Loucy (cell line): ENCODE measurements at regions not wholly inside any gene's neighbourhood (a gene's known extent, or its start where the extent isn't known, plus 50 kb on each side); places are given as distances from the start of the nearest gene placed in this dataset.

Source experiments
- H2AFZ ChIP-seq: fragments of 200-600 bp; sonication (generic); 2 replicates; pipeline ENCODE4 v1.6.0; 2016; ENCODE audit warnings: antibody characterized with exemption, mild to moderate bottlenecking, low read length, moderate library complexity
- H3F3A ChIP-seq: fragments of 200-600 bp; 2 replicates; pipeline ENCODE4 v1.6.0; 2016; ENCODE audit warnings: antibody characterized with exemption, low read depth, mild to moderate bottlenecking
- H3K27me3 ChIP-seq: fragments of 200-600 bp; sonication (generic); 2 replicates; pipeline ENCODE4 v1.6.1; 2014; ENCODE audit warnings: low read length, mild to moderate bottlenecking; ENCODE audit not compliant: insufficient read depth, poor library complexity, severe bottlenecking
- H3K36me3 ChIP-seq: fragments of 200-600 bp; sonication (generic); 2 replicates; pipeline ENCODE4 v1.6.1; 2016; ENCODE audit warnings: low read length; ENCODE audit not compliant: insufficient read depth
- H3K4me1 ChIP-seq: fragments of 200-600 bp; sonication (generic); 2 replicates; pipeline ENCODE4 v1.5.1; 2014; ENCODE audit warnings: low read length, mild to moderate bottlenecking; ENCODE audit not compliant: insufficient read depth, poor library complexity, severe bottlenecking
- H3K4me2 ChIP-seq: fragments of 200-600 bp; sonication (generic); 2 replicates; pipeline ENCODE4 v1.6.0; 2014; ENCODE audit warnings: antibody characterized with exemption, low read length, low read depth, mild to moderate bottlenecking; ENCODE audit not compliant: poor library complexity, severe bottlenecking
- H3K4me3 ChIP-seq: fragments of 200-600 bp; sonication (generic); 2 replicates; pipeline ENCODE4 v1.5.1; 2014; ENCODE audit warnings: low read length, mild to moderate bottlenecking, mixed read lengths; ENCODE audit not compliant: poor library complexity, severe bottlenecking
- H3K79me2 ChIP-seq: fragments of 200-600 bp; sonication (generic); 2 replicates; pipeline ENCODE4 v1.6.1; 2014; ENCODE audit warnings: low read length; ENCODE audit not compliant: insufficient read depth
- H3K9ac ChIP-seq: fragments of 200-600 bp; sonication (generic); 2 replicates; pipeline ENCODE4 v1.6.0; 2014; ENCODE audit warnings: mild to moderate bottlenecking, low read depth, low read length, moderate library complexity; ENCODE audit not compliant: poor library complexity, severe bottlenecking
- H3K9me2 ChIP-seq: fragments of 200-600 bp; sonication (generic); replicated peaks from 2 replicates; pipeline ENCODE4 v1.6.1; 2016; ENCODE audit warnings: low read depth, low read length, mixed read lengths
- H3K9me3 ChIP-seq: fragments of 200-600 bp; sonication (generic); 2 replicates; pipeline ENCODE4 v1.6.1; 2014; ENCODE audit warnings: mild to moderate bottlenecking, antibody characterized with exemption, low read length, low read depth; ENCODE audit not compliant: insufficient read depth
- H4K20me1 ChIP-seq: fragments of 200-600 bp; sonication (generic); 2 replicates; pipeline ENCODE4 v1.6.0; 2014; ENCODE audit warnings: antibody characterized with exemption, low read length, mild to moderate bottlenecking; ENCODE audit not compliant: insufficient read depth, poor library complexity, severe bottlenecking
- CTCF ChIP-seq: fragments of 200-600 bp; sonication (generic); conservative IDR thresholded peaks from 2 replicates; pipeline ENCODE4 v1.5.1; 2014; ENCODE audit warnings: mild to moderate bottlenecking, antibody characterized with exemption, low read length
- EZH2phosphoT487 ChIP-seq: fragments of 200-600 bp; IDR thresholded peaks from 2 replicates; pipeline ENCODE4 v1.6.1; 2018; ENCODE audit warnings: antibody characterized with exemption, mild to moderate bottlenecking, moderate library complexity, borderline replicate concordance

GRCh38 chr11:92775003-92775676, 194.3 kb upstream of the MTNR1B start:
- no peak overlapping the region for H3K4me3 ChIP-seq
- no peaks in the 10 kb centered on the region for H3K9me3 ChIP-seq
- no peak for TF ChIP-seq CTCF
- no peak for TF ChIP-seq EZH2phosphoT487
- no peaks in the 10 kb centered on the region for H3F3A ChIP-seq
- no peak overlapping the region for H3K4me2 ChIP-seq
- no peaks in the 10 kb centered on the region for H3K27me3 ChIP-seq
- no peaks in the 10 kb centered on the region for H3K36me3 ChIP-seq
- H3K4me1 ChIP-seq: no peaks in the 10 kb centered on the region
- no peaks in the 10 kb centered on the region for H4K20me1 ChIP-seq
- H3K9me2 ChIP-seq: no peaks in the 10 kb centered on the region
- no peaks in the 10 kb centered on the region for H3K79me2 ChIP-seq
- H2AFZ ChIP-seq: no peak overlapping the region
- no peak overlapping the region for H3K9ac ChIP-seq

GRCh38 chr11:92776676-92777075, 192.8 kb upstream of the MTNR1B start:
- H3K9me3 ChIP-seq: no peaks in the 10 kb centered on the region
- TF ChIP-seq EZH2phosphoT487: no peak
- TF ChIP-seq CTCF: no peak
- no peaks in the 10 kb centered on the region for H3K79me2 ChIP-seq

GRCh38 chr11:92779746-92780145, 189.7 kb upstream of the MTNR1B start:
- H3F3A ChIP-seq: no peaks in the 10 kb centered on the region
- H3K27me3 ChIP-seq: no peaks in the 10 kb centered on the region
- H3K4me3 ChIP-seq: no peak overlapping the region
- TF ChIP-seq CTCF (no peak), EZH2phosphoT487 (no peak)
- H4K20me1 ChIP-seq: no peaks in the 10 kb centered on the region
- H3K9me3 ChIP-seq: no peaks in the 10 kb centered on the region
- H3K9me2 ChIP-seq: no peaks in the 10 kb centered on the region
- H2AFZ ChIP-seq: no peak overlapping the region
- H3K4me1 ChIP-seq: no peaks in the 10 kb centered on the region
- no peak overlapping the region for H3K9ac ChIP-seq
- H3K79me2 ChIP-seq: no peaks in the 10 kb centered on the region
- no peak overlapping the region for H3K4me2 ChIP-seq
- H3K36me3 ChIP-seq: no peaks in the 10 kb centered on the region

More at GRCh38 chr11:92776676-92777075, 192.8 kb upstream of the MTNR1B start:
- Histone ChIP-seq H3K9ac (no peak overlapping the region), H3K4me3 (no peak overlapping the region), H3F3A (no peaks in the 10 kb centered on the region), H3K27me3 (no peaks in the 10 kb centered on the region), H3K36me3 (no peaks in the 10 kb centered on the region), H3K4me2 (no peak overlapping the region), H3K4me1 (no peaks in the 10 kb centered on the region), H4K20me1 (no peaks in the 10 kb centered on the region), H2AFZ (no peak overlapping the region), H3K9me2 (no peaks in the 10 kb centered on the region)
